Stomach (tissue), 8 donors: ENCODE measurements at regions not wholly inside any gene's neighbourhood (a gene's known extent, or its start where the extent isn't known, plus 50 kb on each side); places are given as distances from the start of the nearest gene placed in this dataset.

Experiments
- DNase-seq, 2 donors: peaks; one replicate each; pipeline versions ENCODE4 v3.0.0 to v3.0.0-alpha.2; 2013 to 2019
- H3K27ac ChIP-seq, 5 donors: fragments of 200-600 bp in 4 of 5; sonication (generic) in 4 of 5; one replicate each; pipeline ENCODE4 v1.5.1; 2013 to 2019; ENCODE audit warnings: mild to moderate bottlenecking in 1 of 5, moderate library complexity in 1 of 5
- H3K27me3 ChIP-seq, 3 donors: fragments of 200-600 bp; sonication (generic); one replicate each; pipeline ENCODE4 v1.5.1; 2017 to 2019; ENCODE audit warnings: mixed run types in 1 of 3
- H3K36me3 ChIP-seq, 4 donors: fragments of 200-600 bp; sonication (generic); 1 replicate in 3 of 4; 2 replicates in 1 of 4; pipeline ENCODE4 v1.5.1; 2016 to 2019
- H3K4me1 ChIP-seq, 4 donors: fragments of 200-600 bp; sonication (generic); one replicate each; pipeline ENCODE4 v1.5.1; 2016 to 2019
- H3K4me3 ChIP-seq, 4 donors: fragments of 200-600 bp; sonication (generic) in 3 of 4; one replicate each; pipeline ENCODE4 v1.5.1; 2016 to 2019; ENCODE audit warnings: mild to moderate bottlenecking in 1 of 4
- H3K9me3 ChIP-seq, 4 donors: fragments of 200-600 bp; sonication (generic); one replicate each; pipeline ENCODE4 v1.5.1; 2016 to 2019
- CTCF ChIP-seq, 7 experiments: fragments of 450-650 bp in 4 of 7; fragments of 200-600 bp in 3 of 7; sonication (generic) in 3 of 7; IDR thresholded peaks; one replicate each; pipeline ENCODE4 v1.5.1; 2016 to 2019; ENCODE audit warnings: antibody characterized with exemption in 7 of 7, control low read depth in 2 of 7, mild to moderate bottlenecking in 1 of 7
- EP300 ChIP-seq: sonication (generic); formaldehyde crosslinking; IDR thresholded peaks from one replicate; pipeline ENCODE4 v1.6.1; 2017; ENCODE audit warnings: antibody characterized with exemption
- POLR2A ChIP-seq, 4 donors: fragments of 450-650 bp; IDR thresholded peaks; one replicate each; pipeline ENCODE4 v1.6.1; 2016; ENCODE audit warnings: antibody characterized with exemption in 4 of 4, control low read depth in 2 of 4, mild to moderate bottlenecking in 1 of 4, moderate library complexity in 1 of 4
- POLR2AphosphoS5 ChIP-seq, 3 donors: sonication (generic); formaldehyde crosslinking; IDR thresholded peaks; one replicate each; pipeline ENCODE4 v1.6.1; 2016; ENCODE audit warnings: antibody characterized with exemption in 3 of 3
- WGBS, 5 donors: extraction: QIAGEN DNeasy Blood & Tissue Kit in 3 of 5; methylation state at CpG; one replicate each; pipeline versions ENCODE4 v1.1.5 to v1.1.7; 2013 to 2018; 5-methylcytosine and 5-hydroxymethylcytosine counted together
- intact Hi-C: fragments of 100-400 bp; cut with DNase I; formaldehyde crosslinking; loops from one replicate; pipeline ENCODE4 v1.15.1; 2023; ENCODE audit warnings: low total_unique reads
- donor health status: healthy with polysubstance abuse.
- donor health status: Bipolar disorder and iron deficiency.
- donor health status: healthy.

GRCh38 chr10:65751218-65751617, 1174.6 kb upstream of the LRRTM3 start:
- no peaks in the 10 kb centered on the region for H3K36me3 ChIP-seq
- peak in 1 of 2 donors; percentile 17 for DNase-seq
- no peak overlapping the region for H3K4me3 ChIP-seq
- H3K9me3 ChIP-seq = no peaks in the 10 kb centered on the region
- H3K27me3 ChIP-seq = no peaks in the 10 kb centered on the region
- TF ChIP-seq EP300 (no peak), POLR2AphosphoS5 (IDR thresholded peaks at IDR 0.05) (no peak), POLR2A (IDR thresholded peaks at IDR 0.05) (no peak), CTCF (IDR thresholded peaks at IDR 0.05) (no peak)
- intact Hi-C loops = no loop called here
- no peak overlapping the region for H3K27ac ChIP-seq
- H3K4me1 ChIP-seq = peaks cover 0 to 10% (median 5%) of the 10 kb centered on the region in 4 donors

GRCh38 chr10:65751896-65752295, 1173.9 kb upstream of the LRRTM3 start:
- Histone ChIP-seq H3K27me3 (no peaks in the 10 kb centered on the region), H3K4me1 (peaks cover 0 to 10% (median 5%) of the 10 kb centered on the region in 4 donors), H3K36me3 (no peaks in the 10 kb centered on the region), H3K27ac (no peak overlapping the region), H3K4me3 (no peak overlapping the region), H3K9me3 (no peaks in the 10 kb centered on the region)
- no peak for TF ChIP-seq EP300
- no peak for TF ChIP-seq CTCF (IDR thresholded peaks at IDR 0.05)
- no peak for TF ChIP-seq POLR2AphosphoS5 (IDR thresholded peaks at IDR 0.05)
- no peak for TF ChIP-seq POLR2A (IDR thresholded peaks at IDR 0.05)
- 79 to 91% (median 87%) methylated on average over 1 of the region's 1 CpG for WGBS, 5 donors
- DNase-seq = no peak
- intact Hi-C loops = no loop called here

- no peak overlapping the region for H3K4me3 ChIP-seq
- H3K9me3 ChIP-seq = no peaks in the 10 kb centered on the region
- 21 to 56% (median 33%) methylated on average over 1 of the region's 1 CpG for WGBS, 5 donors
- intact Hi-C loops = no loop called here
- peaks cover 0 to 10% (median 5%) of the 10 kb centered on the region in 4 donors for H3K4me1 ChIP-seq
- H3K36me3 ChIP-seq = no peaks in the 10 kb centered on the region
- H3K27ac ChIP-seq = no peak overlapping the region
- DNase-seq = no peak
- no peaks in the 10 kb centered on the region for H3K27me3 ChIP-seq
- TF ChIP-seq CTCF (IDR thresholded peaks at IDR 0.05) (no peak), POLR2AphosphoS5 (IDR thresholded peaks at IDR 0.05) (no peak), EP300 (no peak), POLR2A (IDR thresholded peaks at IDR 0.05) (no peak)
Measured at GRCh38 chr10:65753532-65753931, 1172.3 kb upstream of the LRRTM3 start.

- TF ChIP-seq EP300 (no peak), POLR2AphosphoS5 (IDR thresholded peaks at IDR 0.05) (no peak), POLR2A (IDR thresholded peaks at IDR 0.05) (no peak), CTCF (IDR thresholded peaks at IDR 0.05) (no peak)
- Histone ChIP-seq H3K9me3 (no peaks in the 10 kb centered on the region), H3K4me3 (no peak overlapping the region), H3K27ac (no peak overlapping the region), H3K4me1 (peaks cover 0 to 10% (median 5%) of the 10 kb centered on the region in 4 donors), H3K36me3 (no peaks in the 10 kb centered on the region), H3K27me3 (no peaks in the 10 kb centered on the region)
- intact Hi-C loops = no loop called here
- no peak for DNase-seq
- WGBS, 5 donors = 47 to 85% (median 61%) methylated on average over 2 of the region's 2 CpGs
Measured at GRCh38 chr10:65754112-65754511, 1171.7 kb upstream of the LRRTM3 start.
